Karpas-422 (cell line): ENCODE measurements at regions not wholly inside any gene's neighbourhood (a gene's known extent, or its start where the extent isn't known, plus 50 kb on each side); places are given as distances from the start of the nearest gene placed in this dataset.

ENCODE experiments used
- DNase-seq: peaks from one replicate; pipeline ENCODE4 v3.0.0-alpha.2; 2015
- H2AFZ ChIP-seq: fragments of 200-600 bp; sonication (generic); 2 replicates; pipeline ENCODE4 v1.6.1; 2014; ENCODE audit warnings: antibody characterized with exemption, low read length, mixed read lengths
- H3K27ac ChIP-seq: fragments of 200-600 bp; sonication (generic); 2 replicates; pipeline ENCODE4 v1.5.1; 2014; ENCODE audit warnings: mild to moderate bottlenecking, low read length, moderate library complexity
- H3K27me3 ChIP-seq: fragments of 200-600 bp; sonication (generic); 2 replicates; pipeline ENCODE4 v1.6.1; 2014; ENCODE audit warnings: low read length, mixed read lengths
- H3K36me3 ChIP-seq: fragments of 200-600 bp; sonication (generic); 2 replicates; pipeline ENCODE4 v1.6.1; 2014; ENCODE audit warnings: low read length, mixed read lengths; ENCODE audit not compliant: insufficient read depth
- H3K4me1 ChIP-seq: fragments of 200-600 bp; sonication (generic); 2 replicates; pipeline ENCODE4 v1.6.1; 2014; ENCODE audit warnings: mild to moderate bottlenecking, low read length, mixed read lengths
- H3K4me2 ChIP-seq: fragments of 200-600 bp; sonication (generic); 2 replicates; pipeline ENCODE4 v1.6.1; 2014; ENCODE audit warnings: low read length, low read depth, mild to moderate bottlenecking; ENCODE audit not compliant: poor library complexity, severe bottlenecking
- H3K4me3 ChIP-seq: fragments of 200-600 bp; sonication (generic); 2 replicates; pipeline ENCODE4 v1.5.1; 2014; ENCODE audit warnings: mild to moderate bottlenecking, antibody characterized with exemption, low read length, mixed read lengths
- H3K79me2 ChIP-seq: fragments of 200-600 bp; sonication (generic); 2 replicates; pipeline ENCODE4 v1.6.1; 2014; ENCODE audit warnings: mild to moderate bottlenecking, low read length, mixed read lengths
- H3K9ac ChIP-seq: fragments of 200-600 bp; sonication (generic); 2 replicates; pipeline ENCODE4 v1.6.0; 2014; ENCODE audit warnings: low read length
- H3K9me2 ChIP-seq: fragments of 200-600 bp; sonication (generic), shearing (Covaris generic); replicated peaks from 2 replicates; pipeline ENCODE4 v1.6.0; 2014; ENCODE audit warnings: mild to moderate bottlenecking, low read length, moderate library complexity; ENCODE audit not compliant: insufficient read depth
- H3K9me3 ChIP-seq: fragments of 300-700, 200-600 bp; sonication (generic); 2 replicates; pipeline ENCODE4 v1.6.1; 2014; ENCODE audit warnings: low read length, mixed read lengths
- H4K20me1 ChIP-seq: fragments of 200-600 bp; sonication (generic); 2 replicates; pipeline ENCODE4 v1.6.1; 2014; ENCODE audit warnings: mild to moderate bottlenecking, antibody characterized with exemption, low read length, low read depth; ENCODE audit not compliant: insufficient read depth

- Histone ChIP-seq H3K4me3 (no peak overlapping the region), H3K79me2 (no peaks in the 10 kb centered on the region), H3K36me3 (no peaks in the 10 kb centered on the region), H3K9ac (no peak overlapping the region), H3K9me2 (no peaks in the 10 kb centered on the region), H3K27ac (no peak overlapping the region), H3K4me1 (peaks cover 5% of the 10 kb centered on the region; the same call in 1 of the 2 replicates), H3K4me2 (no peak overlapping the region), H4K20me1 (no peaks in the 10 kb centered on the region), H2AFZ (no peak overlapping the region), H3K9me3 (no peaks in the 10 kb centered on the region), H3K27me3 (no peaks in the 10 kb centered on the region)
- DNase-seq, result no peak
Observed at GRCh38 chr17:51395621-51396020, 135.3 kb downstream of the UTP18 start.

- H3K27ac ChIP-seq, result no peak overlapping the region
- no peaks in the 10 kb centered on the region for H3K79me2 ChIP-seq
- H3K4me2 ChIP-seq, result no peak overlapping the region
- no peak overlapping the region for H3K4me3 ChIP-seq
- no peaks in the 10 kb centered on the region for H3K9me2 ChIP-seq
- DNase-seq, result no peak
- no peaks in the 10 kb centered on the region for H3K9me3 ChIP-seq
- H3K9ac ChIP-seq, result no peak overlapping the region
- no peaks in the 10 kb centered on the region for H3K36me3 ChIP-seq
- H2AFZ ChIP-seq, result no peak overlapping the region
- no peaks in the 10 kb centered on the region for H4K20me1 ChIP-seq
- peaks cover 5% of the 10 kb centered on the region; the same call in 1 of the 2 replicates for H3K4me1 ChIP-seq
- 0 out of 2 replicates have a peak, but pooled peaks cover 2% of the 10 kb centered on the region for H3K27me3 ChIP-seq
Observed at GRCh38 chr17:51397361-51398127, 137.2 kb downstream of the UTP18 start.

- H3K36me3 ChIP-seq, result no peaks in the 10 kb centered on the region
- H3K79me2 ChIP-seq, result no peaks in the 10 kb centered on the region
- no peak overlapping the region for H3K27ac ChIP-seq
- H3K27me3 ChIP-seq, result 0 out of 2 replicates have a peak, but pooled peaks cover 2% of the 10 kb centered on the region
- DNase-seq, result no peak
- H3K9me2 ChIP-seq, result no peaks in the 10 kb centered on the region
- H3K4me2 ChIP-seq, result no peak overlapping the region
- no peaks in the 10 kb centered on the region for H4K20me1 ChIP-seq
- H3K9ac ChIP-seq, result no peak overlapping the region
- no peaks in the 10 kb centered on the region for H3K9me3 ChIP-seq
- H2AFZ ChIP-seq, result no peak overlapping the region
- H3K4me1 ChIP-seq, result peaks cover 5% of the 10 kb centered on the region; the same call in 1 of the 2 replicates
- no peak overlapping the region for H3K4me3 ChIP-seq
Observed at GRCh38 chr17:51398128-51398525, 137.8 kb downstream of the UTP18 start.

- Histone ChIP-seq H4K20me1 (no peaks in the 10 kb centered on the region), H3K36me3 (no peaks in the 10 kb centered on the region)
- DNase-seq, result no peak
Observed at GRCh38 chr17:51398687-51399086, 138.3 kb downstream of the UTP18 start.

GRCh38 chr17:51401279-51401678 is 140.9 kb downstream of the UTP18 start:
- H3K9me3 ChIP-seq, result no peaks in the 10 kb centered on the region
- H3K4me3 ChIP-seq, result no peak overlapping the region
- no peaks in the 10 kb centered on the region for H3K79me2 ChIP-seq
- no peaks in the 10 kb centered on the region for H3K9me2 ChIP-seq
- H2AFZ ChIP-seq, result no peak overlapping the region
- H3K27ac ChIP-seq, result no peak overlapping the region
- H3K4me2 ChIP-seq, result no peak overlapping the region
- H3K36me3 ChIP-seq, result no peaks in the 10 kb centered on the region
- no peak overlapping the region for H3K9ac ChIP-seq
- H3K27me3 ChIP-seq, result 0 out of 2 replicates have a peak, but pooled peaks cover 2% of the 10 kb centered on the region
- no peaks in the 10 kb centered on the region for H4K20me1 ChIP-seq
- no peaks in the 10 kb centered on the region for H3K4me1 ChIP-seq
- no peak for DNase-seq

More at GRCh38 chr17:51398687-51399086, 138.3 kb downstream of the UTP18 start:
- no peak overlapping the region for H3K27ac ChIP-seq
- no peak overlapping the region for H3K4me2 ChIP-seq
- 0 out of 2 replicates have a peak, but pooled peaks cover 2% of the 10 kb centered on the region for H3K27me3 ChIP-seq
- no peaks in the 10 kb centered on the region for H3K79me2 ChIP-seq
- no peak overlapping the region for H3K9ac ChIP-seq
- H3K4me1 ChIP-seq, result peaks cover 5% of the 10 kb centered on the region; the same call in 1 of the 2 replicates
- no peaks in the 10 kb centered on the region for H3K9me3 ChIP-seq
- H3K4me3 ChIP-seq, result no peak overlapping the region
- no peak overlapping the region for H2AFZ ChIP-seq
- H3K9me2 ChIP-seq, result no peaks in the 10 kb centered on the region

- H3K9me3 ChIP-seq, result no peaks in the 10 kb centered on the region
- no peaks in the 10 kb centered on the region for H3K36me3 ChIP-seq
- no peaks in the 10 kb centered on the region for H4K20me1 ChIP-seq
- no peak overlapping the region for H3K4me2 ChIP-seq
- no peaks in the 10 kb centered on the region for H3K79me2 ChIP-seq
- H3K27ac ChIP-seq, result no peak overlapping the region
- H3K27me3 ChIP-seq, result 0 out of 2 replicates have a peak, but pooled peaks cover 2% of the 10 kb centered on the region
- H3K9ac ChIP-seq, result no peak overlapping the region
- H3K4me1 ChIP-seq, result no peaks in the 10 kb centered on the region
- no peak for DNase-seq
- no peak overlapping the region for H2AFZ ChIP-seq
- no peak overlapping the region for H3K4me3 ChIP-seq
- H3K9me2 ChIP-seq, result no peaks in the 10 kb centered on the region
Observed at GRCh38 chr17:51402899-51403298, 142.6 kb downstream of the UTP18 start.

GRCh38 chr17:51407576-51407975 is 147.2 kb downstream of the UTP18 start:
- no peaks in the 10 kb centered on the region for H3K27me3 ChIP-seq
- H3K27ac ChIP-seq, result no peak overlapping the region
- no peaks in the 10 kb centered on the region for H3K36me3 ChIP-seq
- H3K9me3 ChIP-seq, result no peaks in the 10 kb centered on the region
- H3K79me2 ChIP-seq, result no peaks in the 10 kb centered on the region
- no peak for DNase-seq
- H3K9ac ChIP-seq, result no peak overlapping the region
- no peaks in the 10 kb centered on the region for H3K4me1 ChIP-seq
- H3K9me2 ChIP-seq, result no peaks in the 10 kb centered on the region
- H3K4me3 ChIP-seq, result no peak overlapping the region
- no peaks in the 10 kb centered on the region for H4K20me1 ChIP-seq
- no peak overlapping the region for H3K4me2 ChIP-seq
- H2AFZ ChIP-seq, result no peak overlapping the region

GRCh38 chr17:51419476-51419875 is 159.1 kb downstream of the UTP18 start:
- Histone ChIP-seq H3K9me3 (no peaks in the 10 kb centered on the region), H3K4me1 (no peaks in the 10 kb centered on the region), H3K27ac (no peak overlapping the region), H3K9ac (no peak overlapping the region), H3K4me3 (no peak overlapping the region), H3K9me2 (no peaks in the 10 kb centered on the region), H3K79me2 (no peaks in the 10 kb centered on the region), H3K36me3 (no peaks in the 10 kb centered on the region), H3K4me2 (no peak overlapping the region), H3K27me3 (no peaks in the 10 kb centered on the region), H2AFZ (no peak overlapping the region), H4K20me1 (no peaks in the 10 kb centered on the region)
- DNase-seq, result no peak
